OCI-LY1 (cell line): ENCODE measurements at regions not wholly inside any gene's neighbourhood (a gene's known extent, or its start where the extent isn't known, plus 50 kb on each side); places are given as distances from the start of the nearest gene placed in this dataset.

ENCODE experiments used
- CTCF ChIP-seq: fragments of 200-600 bp; sonication (generic), shearing (Covaris generic); IDR thresholded peaks from 2 replicates; pipeline ENCODE4 v1.5.1; 2017; ENCODE audit warnings: mild to moderate bottlenecking, antibody characterized with exemption, low read length, moderate library complexity, mixed read lengths
- EZH2 ChIP-seq: fragments of 200-600 bp; sonication (generic), shearing (Covaris generic); IDR thresholded peaks from 2 replicates; pipeline ENCODE4 v1.8.0; 2017; ENCODE audit warnings: borderline replicate concordance, mixed run types, mild to moderate bottlenecking, antibody characterized with exemption, low read length, moderate library complexity, mixed read lengths

GRCh38 chr5:174343826-174344225 lies 298.3 kb downstream of the NSG2 start:
- TF ChIP-seq CTCF (no peak), EZH2 (no peak)
